DLD1 (cell line): ENCODE measurements at regions not wholly inside any gene's neighbourhood (a gene's known extent, or its start where the extent isn't known, plus 50 kb on each side); places are given as distances from the start of the nearest gene placed in this dataset.

Experiments
- in situ Hi-C: cut with HindIII; loops from 2 replicates; pipeline ENCODE4 v1.10.0; 2017; ENCODE audit warnings: low sequenced_read_pairs

DNA sequence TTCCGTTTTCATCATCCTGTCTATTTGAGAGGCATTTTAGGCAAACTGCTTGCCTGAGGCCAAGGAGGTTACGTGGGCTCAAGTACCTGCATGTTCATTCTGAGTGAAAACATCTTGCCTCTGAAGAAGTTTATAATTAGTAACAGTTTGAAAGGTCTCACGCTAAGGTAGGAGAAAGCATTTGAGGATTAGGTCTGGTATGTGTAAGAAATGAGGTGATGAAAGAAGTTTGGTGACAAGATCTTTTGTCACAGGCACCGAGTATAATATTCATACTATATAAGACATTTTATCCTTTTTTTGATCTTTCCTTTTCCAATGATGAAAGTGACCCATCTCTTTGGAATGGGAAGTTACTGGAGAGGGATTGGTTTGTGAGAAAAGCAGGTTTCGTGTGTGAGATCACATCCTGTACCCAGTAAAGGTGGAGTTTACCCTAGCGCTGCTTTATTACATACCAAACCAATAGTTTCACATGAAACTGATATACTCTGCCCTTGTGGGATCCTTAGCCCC is 98.7 kb upstream of the PDC start:
- in situ Hi-C loops, result no loop called here

DNA sequence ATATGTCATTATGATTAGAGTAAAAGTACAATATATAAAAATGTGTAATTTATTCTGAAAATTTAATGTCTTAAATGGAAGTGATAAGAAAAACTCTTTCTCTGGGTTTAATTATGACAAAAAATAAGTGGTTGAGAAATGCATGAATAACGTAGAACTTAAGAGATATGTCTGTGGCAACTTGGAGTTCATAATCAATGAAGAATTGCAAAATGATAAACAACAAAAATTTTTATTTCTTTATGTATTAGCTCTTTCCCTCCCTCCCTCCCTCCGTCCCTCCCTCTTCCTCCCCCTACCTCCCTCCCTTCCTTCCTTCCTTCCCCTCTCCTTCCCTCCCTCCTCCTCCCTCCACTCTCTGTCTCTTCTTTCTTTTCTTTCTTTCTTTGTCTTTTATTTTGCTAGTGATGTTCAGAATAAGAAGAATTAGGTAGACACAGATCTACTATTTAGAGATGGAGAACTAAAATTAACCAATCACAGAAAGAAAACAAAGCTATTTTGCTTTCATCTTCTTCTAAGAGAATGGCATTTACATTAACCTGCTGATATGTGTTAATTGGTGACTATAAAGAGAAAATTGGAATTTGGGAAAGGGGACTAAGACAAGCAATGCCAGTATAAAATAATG is 96.3 kb upstream of the PDC start:
- in situ Hi-C loops, result no loop called here

DNA sequence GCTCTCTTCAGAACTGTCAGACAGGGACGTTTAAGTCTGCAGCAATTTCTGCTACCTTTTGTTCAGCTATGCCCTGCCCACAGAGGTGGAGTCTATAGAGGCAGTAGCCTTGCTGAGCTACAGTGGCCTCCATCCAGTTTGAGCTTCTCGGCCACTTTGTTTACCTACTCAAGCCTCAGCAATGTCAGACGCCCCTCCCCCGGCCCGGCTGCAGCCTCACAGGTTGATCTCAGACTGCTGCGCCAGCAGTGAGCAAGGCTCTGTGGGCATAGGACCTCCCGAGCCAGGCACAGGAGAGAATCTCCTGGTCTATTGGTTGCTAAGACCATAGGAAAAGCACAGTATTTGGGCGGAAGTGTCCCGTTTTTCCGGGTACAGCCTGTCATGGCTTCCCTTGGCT is 89.9 kb upstream of the PDC start:
- in situ Hi-C loops, result no loop called here

- in situ Hi-C loops, result no loop called here
Observed at GRCh38 chr1:186541003-186541402, 80.1 kb upstream of the PDC start.

- in situ Hi-C loops, result no loop called here
Observed at GRCh38 chr1:186540521-186540920, 79.6 kb upstream of the PDC start.

DNA sequence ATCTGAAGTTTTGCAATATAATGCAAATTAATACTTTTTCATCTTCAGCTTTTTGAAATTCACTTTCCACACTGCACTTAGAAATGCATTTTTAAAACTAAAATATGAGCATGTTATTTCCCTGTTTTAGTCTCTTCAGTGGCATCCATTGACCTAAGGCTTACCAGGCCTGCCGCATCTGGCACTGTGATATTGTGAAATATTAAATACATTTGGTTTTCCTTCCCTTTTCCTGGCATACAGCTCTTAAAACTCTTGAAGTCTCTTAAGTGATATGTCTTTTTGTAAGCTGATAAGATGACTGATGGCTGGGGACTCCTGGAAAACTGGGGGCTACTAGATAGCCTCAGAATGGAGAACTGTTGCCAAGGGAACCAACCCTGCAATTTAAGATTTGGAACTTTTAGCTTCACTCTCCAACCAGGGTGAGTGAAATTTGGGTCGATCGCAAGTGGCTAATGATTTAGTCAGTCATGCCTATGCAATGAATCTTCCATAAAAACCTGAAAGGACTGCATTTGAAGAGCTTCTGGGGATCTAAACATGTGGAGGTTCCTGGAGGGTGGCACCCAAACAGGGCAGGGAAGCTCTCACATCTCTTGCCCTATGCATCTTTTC is 75.5 kb upstream of the PDC start:
- in situ Hi-C loops, result no loop called here

- in situ Hi-C loops, result no loop called here
Observed at GRCh38 chr1:186535388-186536133, 74.6 kb upstream of the PDC start.

GRCh38 chr1:186534401-186534800 is 73.5 kb upstream of the PDC start:
- in situ Hi-C loops, result no loop called here

- in situ Hi-C loops, result no loop called here
Observed at GRCh38 chr1:186532466-186532865, 71.6 kb upstream of the PDC start.

DNA sequence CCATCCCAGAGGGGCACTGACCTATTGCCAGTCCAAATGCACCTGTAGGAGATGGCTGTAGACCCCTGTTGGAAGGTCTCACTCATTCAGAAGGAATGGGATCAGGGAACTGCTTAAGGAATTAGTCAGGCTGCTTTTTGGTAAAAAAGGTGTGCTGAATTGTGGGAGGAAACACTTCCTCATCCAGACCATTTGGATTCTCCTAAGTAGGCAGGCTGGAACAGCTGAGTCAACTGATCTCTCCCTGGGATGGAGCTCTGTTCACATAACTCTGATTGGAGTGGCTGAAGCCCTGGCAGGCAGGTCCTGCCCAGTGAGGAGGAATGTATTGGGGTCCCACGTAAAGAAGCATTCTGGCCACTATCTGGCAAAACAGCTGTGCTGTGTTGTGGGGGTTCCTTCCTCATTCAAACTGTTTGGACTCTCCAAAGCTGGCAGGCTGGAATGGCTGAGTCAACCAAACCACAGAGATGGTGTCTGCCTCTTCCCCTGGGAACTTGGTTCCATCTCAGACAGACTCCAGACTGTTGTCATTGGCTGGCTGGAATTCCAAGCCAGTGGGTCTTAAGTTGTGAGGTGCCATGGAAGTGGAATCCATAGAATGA is 70.7 kb upstream of the PDC start:
- in situ Hi-C loops, result no loop called here

GRCh38 chr1:186530109-186530508 is 69.2 kb upstream of the PDC start:
- in situ Hi-C loops, result no loop called here

DNA sequence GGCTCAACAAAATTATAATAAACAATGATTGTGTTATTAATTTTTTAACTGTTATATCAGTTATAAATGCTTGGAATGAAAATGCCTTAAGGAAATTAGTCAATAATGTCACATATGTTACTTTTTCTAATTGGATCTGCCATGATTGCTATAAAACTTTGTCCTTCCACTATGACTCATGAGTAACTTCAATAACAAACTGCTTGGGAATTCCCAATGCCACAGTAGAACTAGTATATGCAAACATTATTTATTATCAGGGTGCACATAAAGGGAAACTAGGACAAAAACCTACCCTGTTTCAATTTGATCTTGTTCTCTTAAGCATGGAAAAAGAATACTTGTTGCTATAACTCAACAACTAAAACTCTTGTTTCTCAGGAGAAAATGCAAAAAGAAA is 59.1 kb upstream of the PDC start:
- in situ Hi-C loops, result no loop called here

GRCh38 chr1:186518822-186519381 is 58.0 kb upstream of the PDC start:
- in situ Hi-C loops, result no loop called here

- in situ Hi-C loops, result no loop called here
Observed at GRCh38 chr1:186518395-186518794, 57.5 kb upstream of the PDC start.

DNA sequence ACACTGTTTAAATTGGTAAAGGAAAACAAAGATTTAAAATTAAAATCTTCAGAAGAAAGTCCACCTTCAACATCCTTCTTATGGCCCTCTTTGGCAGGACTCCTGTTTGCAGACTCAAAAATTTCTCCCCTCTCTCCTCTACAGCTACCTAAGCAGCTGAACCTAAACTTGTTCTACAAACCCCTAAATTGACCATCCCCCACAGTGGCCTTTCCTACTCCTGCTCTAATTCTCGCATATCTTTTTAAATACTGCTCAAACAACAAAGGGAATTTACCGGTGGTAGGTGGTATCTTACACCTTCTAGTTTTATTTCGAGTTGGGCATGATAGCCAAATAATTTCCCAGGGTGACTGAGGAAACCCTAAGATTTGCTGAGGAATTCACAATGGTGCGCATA is 53.5 kb upstream of the PDC start:
- in situ Hi-C loops, result no loop called here

GRCh38 chr1:186513526-186513925 is 52.6 kb upstream of the PDC start:
- in situ Hi-C loops, result no loop called here

GRCh38 chr1:186512698-186513457 is 52.0 kb upstream of the PDC start:
- in situ Hi-C loops, result no loop called here

DNA sequence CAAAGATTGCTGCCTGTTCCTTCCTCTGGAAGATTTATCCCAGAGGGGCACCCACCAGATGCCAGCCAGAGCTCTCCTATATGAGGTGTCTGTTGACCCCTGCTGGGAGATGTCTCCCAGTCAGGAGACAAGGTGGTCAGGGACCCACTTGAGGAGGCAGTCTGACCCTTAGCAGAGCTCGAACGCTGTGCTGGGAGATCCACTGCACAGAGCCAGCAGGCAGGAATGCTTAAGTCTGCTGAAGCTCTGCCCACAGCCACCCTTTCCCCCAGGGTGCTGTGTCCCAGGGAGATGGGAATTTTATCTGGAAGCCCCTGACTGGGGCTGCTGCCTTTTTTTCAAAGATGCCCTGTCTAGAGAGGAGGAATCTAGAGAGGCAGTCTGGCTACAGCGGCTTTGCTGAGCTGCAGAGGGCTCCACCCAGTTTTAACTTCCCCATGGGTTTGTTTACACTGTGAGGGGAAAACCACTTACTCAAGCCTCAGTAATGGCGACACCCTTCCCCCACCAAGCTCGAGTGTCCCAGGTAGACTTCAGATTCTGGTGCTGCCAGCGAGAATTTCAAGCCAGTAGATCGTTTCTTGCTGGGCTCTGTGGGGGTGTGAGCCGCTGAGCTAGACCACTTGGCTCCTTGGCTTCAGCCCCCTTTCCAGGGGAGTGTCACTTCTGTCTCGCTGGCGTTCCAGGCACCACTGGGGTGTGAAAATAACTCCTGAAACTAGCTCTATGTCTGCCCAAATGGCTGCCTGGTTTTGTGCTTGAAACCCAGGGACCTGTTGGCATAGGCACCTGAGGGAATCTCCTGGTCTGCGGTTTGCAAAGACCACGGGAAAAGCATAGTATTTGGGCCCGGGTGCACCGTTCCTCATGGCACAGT is 51.1 kb upstream of the PDC start:
- in situ Hi-C loops, result no loop called here
